ENCODE measurements at regions not wholly inside any gene's neighbourhood (a gene's known extent, or its start where the extent isn't known, plus 50 kb on each side); places are given as distances from the start of the nearest gene placed in this dataset.

DNA sequence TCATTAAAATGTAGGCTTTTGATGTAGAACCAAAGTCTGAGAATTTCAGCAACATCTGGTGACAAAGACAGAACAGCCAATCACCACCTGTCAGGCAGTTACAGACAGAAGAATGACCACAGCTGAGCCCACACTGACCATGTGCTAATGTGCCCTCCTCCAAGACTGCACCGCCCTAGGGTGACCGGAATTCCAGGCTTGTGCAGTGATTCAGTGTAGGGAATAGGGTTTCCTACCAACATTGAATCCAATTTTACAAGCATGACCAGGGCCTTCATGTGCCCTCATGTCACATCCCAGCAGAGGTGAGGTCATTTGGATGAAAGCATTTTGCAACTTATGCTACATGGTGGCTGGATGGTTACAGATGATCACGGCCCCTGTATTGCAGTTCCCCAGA is 412.5 kb downstream of the SOX2 start:
- TF ChIP-seq EZH2 (IDR thresholded peaks at IDR 0.05) (no peak), POLR2AphosphoS5 (IDR thresholded peaks at IDR 0.05; ENCODE audit: borderline replicate concordance, low read depth, low read length) (no peak)
